NCI-H748 (cell line): ENCODE measurements at regions not wholly inside any gene's neighbourhood (a gene's known extent, or its start where the extent isn't known, plus 50 kb on each side); places are given as distances from the start of the nearest gene placed in this dataset.

ENCODE experiments used
- DNase-seq: peaks from one replicate; lab custom pipeline; 2025; ENCODE audit not compliant: unreplicated experiment; lab: John Stamatoyannopoulos, UW

DNA sequence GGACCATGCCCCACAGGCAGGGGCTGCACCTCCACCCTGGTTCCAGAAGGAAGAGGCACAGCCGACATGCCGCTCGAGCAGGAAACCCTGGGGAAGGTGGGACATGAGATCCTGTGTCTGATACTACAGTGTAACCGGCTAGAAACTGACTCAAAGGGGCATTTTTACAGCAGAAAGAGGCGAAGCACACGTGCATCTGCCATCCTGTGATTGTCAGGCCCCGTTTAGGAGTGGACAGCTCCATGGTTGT lies 62.7 kb downstream of the SIK1 start:
- no peak for DNase-seq

DNA sequence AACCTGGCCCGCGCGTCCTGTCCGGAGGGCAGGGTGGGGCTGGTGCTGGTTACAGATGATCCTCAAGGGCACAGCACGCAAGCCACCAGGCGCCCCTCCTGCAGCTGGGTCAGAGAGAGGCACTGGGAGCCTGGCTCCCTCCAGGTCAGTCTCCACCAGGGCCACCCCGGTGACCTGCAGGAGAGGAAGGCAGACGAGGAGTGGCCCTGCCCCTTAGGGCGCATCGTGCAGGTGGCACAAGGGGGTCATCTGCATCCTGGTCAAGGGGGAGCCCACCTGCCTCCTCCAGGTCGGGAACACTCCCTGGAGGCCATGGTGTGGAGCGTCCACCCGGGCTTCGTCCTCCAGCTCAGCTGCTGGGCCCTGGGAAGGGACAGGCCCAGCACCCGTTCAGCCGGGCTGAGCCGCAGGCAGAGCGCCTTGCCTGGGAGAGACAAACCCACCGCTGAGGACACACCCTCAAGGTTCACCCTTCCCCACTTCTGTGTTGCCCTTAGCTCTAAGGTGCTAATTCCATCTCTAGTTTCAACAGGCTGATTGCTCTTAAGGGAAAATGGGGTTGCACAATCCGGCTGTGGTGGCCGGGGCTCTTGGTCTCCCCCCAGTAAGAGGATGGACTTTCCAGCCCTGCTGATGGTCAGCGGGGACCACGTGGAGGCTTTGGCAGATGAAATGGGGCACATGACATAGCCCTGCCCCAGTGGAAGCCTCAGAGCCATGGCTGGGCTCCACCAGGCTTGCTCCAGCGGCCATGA lies 63.2 kb downstream of the SIK1 start:
- DNase-seq, result no peak

DNA sequence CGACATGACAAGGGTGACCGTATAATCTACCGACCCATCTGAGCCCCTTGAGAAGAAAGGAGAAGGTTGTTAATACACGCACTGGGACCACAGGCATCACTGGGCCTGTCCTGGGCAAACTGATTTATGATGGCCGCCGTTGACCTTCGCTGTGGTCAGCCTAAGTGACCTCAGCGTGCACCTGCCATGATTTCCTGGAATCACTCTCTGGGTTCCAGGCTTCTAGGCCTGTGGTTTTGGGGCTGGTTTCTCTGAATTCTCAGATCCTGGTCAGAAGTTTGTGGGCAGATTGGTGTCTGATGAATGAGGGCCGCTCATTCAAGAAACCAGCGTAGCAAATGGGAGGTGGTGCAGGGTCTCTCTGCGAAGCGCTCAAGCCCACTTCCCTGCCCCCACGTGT lies 64.0 kb downstream of the SIK1 start:
- DNase-seq, result no peak

GRCh38 chr21:43362321-43362791 lies 64.6 kb downstream of the SIK1 start:
- DNase-seq, result no peak

DNA sequence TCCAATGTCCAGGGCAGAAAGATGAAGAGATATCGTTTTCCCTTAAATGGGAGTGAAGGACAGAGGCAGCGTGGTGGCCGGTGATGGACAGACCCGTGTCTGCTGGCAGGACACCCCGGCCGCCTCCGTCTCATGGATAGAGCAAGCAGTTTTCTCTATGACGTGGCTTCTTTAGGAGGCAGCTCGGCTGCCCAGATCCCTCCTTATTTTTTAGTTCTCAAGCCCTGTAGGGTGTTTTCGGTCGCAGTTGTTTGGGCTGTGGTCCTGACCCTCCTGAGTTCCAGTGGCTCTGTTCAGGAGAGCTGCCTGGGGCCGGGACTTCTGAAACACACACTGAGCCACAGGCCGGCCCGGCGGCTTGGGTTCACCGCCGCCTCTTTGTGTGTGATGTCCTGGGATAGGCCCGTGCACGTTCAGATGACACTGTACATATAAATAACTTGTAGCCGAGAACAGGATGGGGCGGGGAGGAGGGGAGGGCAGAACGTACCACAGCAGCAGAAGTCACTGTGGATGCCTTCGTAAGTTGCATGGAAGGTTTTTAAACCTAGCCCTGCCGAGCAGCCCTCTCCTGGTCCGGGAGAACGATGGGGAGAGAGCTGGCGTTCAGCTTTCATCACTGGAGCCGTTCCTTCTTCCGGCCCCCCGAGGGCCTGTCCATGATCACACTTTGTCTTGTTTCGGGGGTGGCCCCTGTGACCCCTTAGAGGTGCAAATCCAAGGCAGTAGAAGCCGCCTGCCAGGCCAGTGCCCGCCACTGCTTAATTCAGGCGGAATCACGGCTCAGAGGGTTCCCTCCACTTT lies 65.2 kb downstream of the SIK1 start:
- DNase-seq, result no peak

DNA sequence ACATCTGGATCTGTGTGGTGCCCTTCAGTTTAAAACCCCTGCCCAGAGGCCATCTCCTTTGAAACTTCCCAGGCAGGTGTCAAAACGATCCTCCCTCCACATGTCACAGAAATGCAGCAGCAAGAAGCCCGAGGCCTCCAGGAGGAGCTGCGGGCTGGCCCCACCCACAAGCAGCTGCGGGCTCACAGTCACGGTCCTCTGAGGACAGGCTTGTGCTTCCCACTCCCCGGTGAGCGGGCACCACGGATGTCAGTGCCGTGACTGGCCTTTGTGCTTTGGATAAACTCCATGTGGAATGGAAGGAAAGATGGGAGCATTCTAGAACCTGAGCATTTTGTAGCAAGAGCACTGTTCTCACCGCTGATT lies 65.8 kb downstream of the SIK1 start:
- DNase-seq, result peak; percentile 33

DNA sequence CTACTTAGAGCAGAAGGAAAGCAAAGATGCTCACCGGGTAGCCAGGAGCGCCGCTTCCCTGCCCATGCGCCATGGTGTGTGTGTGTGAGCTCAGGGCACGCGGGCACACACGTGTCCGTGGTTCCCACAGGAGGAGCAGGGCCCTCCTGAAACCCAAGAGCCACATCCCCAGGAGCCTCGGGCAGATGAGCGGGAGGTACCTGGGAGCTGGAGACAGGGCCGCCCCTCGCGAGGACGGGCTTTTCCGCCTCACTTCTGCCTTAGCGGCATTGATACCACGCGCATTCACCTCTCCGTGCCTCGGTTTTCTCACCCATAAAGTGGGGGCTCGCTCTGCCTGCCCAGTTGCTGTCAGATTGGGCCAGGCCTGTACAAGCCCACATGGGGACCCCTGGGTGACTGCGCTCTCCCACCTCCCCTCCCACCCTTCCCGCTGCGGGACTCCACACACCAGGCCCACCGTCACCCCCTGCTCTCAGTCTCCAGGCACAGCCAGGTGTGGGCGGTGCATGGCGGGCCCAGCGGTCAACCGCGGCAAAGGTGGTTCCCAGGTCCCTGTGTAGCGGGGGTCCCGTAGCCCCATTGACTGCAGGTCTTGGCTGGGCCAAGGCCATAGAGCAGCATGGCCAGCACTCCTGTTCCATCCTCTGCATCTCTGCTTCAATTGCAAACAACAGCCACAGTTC lies 66.3 kb downstream of the SIK1 start:
- DNase-seq, result no peak

DNA sequence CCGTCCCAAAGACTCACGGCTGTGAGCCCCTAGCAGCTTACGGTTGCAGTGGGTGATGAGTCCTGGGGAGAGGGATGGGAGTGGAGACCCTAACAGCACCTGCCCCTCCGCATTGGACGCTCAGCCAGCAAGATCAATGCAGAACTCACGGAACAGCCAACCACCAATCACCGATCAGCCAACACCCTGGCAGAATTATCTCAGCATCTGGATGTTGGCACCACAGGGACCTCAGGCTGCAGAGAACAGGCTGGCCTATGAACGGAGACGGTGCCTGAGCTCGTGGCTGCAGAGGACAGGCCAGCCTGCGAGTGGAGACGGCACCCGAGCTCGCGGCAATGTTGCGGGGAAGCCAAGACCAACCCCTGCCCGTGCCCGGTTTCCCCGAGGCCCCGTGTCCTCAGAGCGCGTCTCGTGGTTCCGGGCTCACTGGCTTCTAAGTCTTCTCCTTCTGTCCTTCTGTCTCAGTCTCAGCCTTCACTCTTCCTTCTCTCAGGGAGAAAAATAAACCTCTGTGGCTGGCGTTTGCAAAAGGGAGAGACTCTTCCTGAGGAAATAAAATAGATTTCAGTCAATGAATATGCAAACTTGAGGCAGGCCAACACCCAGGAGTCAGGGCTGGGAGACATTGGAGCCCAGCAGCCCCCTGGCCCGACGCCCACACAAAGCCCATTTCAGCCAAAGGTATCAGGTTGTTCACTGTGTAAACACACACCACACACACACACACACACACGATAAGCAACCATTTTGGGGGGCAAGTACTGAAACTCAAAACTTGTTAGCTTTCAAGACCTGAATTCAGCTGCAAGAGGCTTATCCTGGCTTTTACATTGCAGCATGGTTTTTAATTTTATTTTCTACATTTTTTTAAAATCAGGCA lies 67.8 kb downstream of the SIK1 start:
- peak; percentile 5 for DNase-seq

- DNase-seq, result no peak
These were observed 69.1 kb downstream of the SIK1 start for GRCh38 chr21:43357715-43358430.

DNA sequence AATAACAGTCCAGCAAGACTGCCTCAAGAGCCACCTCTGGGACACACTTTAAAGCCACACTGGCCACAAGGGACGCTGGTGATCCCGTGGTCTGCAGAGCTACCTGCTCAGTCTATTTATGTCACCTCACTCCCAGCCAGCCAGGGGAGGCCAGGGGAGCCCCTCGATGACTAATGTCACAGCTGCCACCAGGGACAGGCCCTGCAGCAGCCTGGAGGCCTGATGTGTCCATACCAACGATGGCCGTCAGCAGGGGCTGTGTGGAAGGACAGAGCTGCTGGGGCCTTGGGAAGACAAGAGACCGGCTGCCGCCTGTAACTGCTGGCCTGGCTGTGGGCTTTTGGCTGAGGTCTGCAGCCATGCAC lies 71.0 kb downstream of the SIK1 start:
- no peak for DNase-seq

- DNase-seq, result peak; percentile 40
These were observed 71.5 kb downstream of the SIK1 start for GRCh38 chr21:43355266-43355924.

DNA sequence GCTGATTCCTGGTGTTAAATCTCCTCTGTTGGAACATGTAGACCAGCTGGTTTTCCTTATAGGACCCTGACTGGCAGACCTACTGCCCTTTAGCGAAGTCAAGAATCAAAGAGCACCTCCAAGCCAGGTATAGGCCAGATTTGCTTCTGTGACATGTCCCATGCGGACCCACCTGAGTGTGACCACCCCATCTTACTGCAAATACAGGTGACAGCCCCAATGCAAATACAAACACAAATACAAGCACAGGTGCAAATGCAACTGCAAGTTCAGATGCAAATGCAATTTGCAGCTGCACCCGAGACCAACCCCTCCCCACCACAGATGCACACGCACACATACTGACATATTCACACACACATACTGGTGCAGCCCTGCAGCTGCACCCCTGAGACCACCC lies 72.3 kb downstream of the SIK1 start:
- DNase-seq, result no peak

- DNase-seq, result no peak
These were observed 72.9 kb downstream of the SIK1 start for GRCh38 chr21:43354026-43354420.

- DNase-seq, result no peak
These were observed 73.5 kb downstream of the SIK1 start for GRCh38 chr21:43353282-43354025.

DNA sequence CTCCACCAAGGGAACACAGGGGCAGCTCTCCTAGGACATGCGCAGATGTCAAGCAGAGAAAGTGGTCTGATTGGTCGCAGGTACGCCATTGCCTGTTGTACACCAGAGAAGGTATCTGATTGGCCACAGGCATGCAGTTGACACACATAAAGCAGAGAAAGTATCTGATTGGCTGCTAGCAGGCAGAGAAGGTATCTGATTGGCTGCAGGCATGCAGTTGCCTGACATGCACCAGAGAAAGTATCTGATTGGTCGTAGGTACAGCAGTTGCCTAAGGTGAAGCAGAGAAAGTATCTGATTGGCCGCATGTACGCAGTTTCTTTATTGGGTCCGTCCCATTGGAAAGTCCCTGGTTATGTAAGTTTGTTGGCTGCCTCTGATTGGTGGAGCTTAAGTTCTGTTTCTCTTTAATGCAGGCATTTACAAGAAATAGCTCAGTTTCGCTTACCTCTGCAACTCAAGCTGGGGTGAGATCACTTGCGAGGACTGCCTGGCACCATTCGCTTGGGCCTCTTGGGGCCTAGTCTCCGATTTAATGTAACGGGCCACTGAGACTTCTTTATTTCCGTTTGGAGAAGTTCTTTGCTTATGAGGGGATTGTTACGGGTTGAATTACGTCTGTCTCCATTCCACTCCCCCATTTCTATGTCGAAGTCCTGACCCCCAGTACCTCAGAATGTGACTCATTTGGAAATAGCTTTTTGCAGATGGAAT lies 74.2 kb downstream of the SIK1 start:
- DNase-seq, result no peak

DNA sequence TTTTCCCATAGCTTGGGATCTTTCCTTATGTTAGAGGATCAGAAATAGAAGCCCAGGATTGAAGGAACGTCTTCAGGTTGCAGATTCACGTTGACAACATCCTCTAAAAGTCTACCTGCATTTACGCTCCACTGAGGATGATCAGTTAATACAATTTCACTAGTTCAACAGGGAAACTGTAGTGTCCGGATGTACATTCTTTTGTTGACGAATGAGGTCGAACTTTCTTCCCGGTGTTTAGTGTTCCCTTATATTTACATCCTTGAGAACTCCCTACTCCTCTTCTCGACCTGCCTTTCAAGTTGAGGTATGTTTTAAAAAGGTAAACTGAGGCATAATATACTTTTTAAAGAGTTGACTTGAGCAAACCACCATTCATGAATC lies 74.8 kb downstream of the SIK1 start:
- DNase-seq, result no peak

DNA sequence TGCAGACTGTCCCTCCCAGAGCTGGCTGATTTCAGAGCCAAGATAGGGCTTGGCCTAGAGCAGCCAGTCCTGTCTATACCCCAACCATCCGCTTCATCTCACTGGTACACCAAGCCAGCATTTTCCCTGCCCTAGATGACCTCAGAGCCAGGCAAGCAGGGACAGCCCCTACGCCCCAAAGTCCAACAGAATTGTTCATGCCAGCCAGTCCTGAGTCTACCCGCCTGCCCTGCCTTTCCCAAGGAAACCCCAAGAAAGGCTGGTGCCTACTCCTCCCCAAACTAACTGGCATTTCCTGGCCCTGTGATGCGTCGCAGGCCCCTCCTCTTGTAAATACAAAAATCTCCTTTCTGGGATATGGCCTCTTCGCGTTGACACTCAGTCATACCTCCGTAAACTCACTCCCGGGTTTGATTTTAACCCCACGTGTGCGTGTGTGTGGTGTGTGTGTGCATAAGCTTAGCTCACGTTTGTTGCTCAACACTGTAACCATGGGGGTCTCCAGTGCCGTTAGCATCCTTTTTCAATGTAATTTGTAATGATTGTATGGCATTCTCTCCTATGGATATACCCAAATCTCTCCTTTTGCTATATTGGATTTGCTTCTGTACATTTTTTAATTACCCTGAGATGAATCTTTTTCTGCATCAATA lies 75.3 kb downstream of the SIK1 start:
- no peak for DNase-seq

DNA sequence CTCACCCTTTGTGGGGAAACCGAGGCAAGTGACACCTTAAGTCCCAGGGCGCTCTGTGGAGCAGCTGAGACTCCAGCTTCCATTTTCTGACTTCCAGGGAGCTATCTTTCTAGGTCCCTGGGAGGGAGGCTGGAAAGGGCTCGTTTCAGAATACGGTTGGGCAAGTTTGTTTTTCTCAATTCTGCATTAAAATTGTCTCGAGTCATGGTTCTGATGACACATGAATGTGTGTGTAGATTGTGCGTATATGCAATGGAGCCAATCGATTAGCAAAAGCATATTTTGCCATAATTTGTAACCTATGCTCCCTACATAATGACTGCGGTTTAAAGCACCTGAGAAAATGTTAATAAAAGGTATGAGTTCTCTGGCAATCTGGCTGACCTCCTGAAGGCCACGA lies 77.3 kb downstream of the SIK1 start:
- DNase-seq, result no peak
